HepG2 (cell line): ENCODE measurements at regions not wholly inside any gene's neighbourhood (a gene's known extent, or its start where the extent isn't known, plus 50 kb on each side); places are given as distances from the start of the nearest gene placed in this dataset.

Source experiments
- GATAD2A ChIP-seq: IDR thresholded peaks from 2 replicates; pipeline ENCODE4 v1.6.1; 2016
- NFKBIZ ChIP-seq: IDR thresholded peaks from 2 replicates; pipeline ENCODE4 v1.6.1; 2018; ENCODE audit warnings: missing genetic modification reagents, missing compliant biosample characterization
- NR2F1 ChIP-seq, 2 experiments: fragments of 450-650 bp in 1 of 2; formaldehyde crosslinking in 1 of 2; IDR thresholded peaks; 2 replicates each; pipeline versions ENCODE4 v1.5.0 to v1.6.1; 2016 to 2020; ENCODE audit warnings: mild to moderate bottlenecking in 1 of 2, missing compliant biosample characterization in 1 of 2, missing genetic modification reagents in 1 of 2, moderate library complexity in 1 of 2
- ZNF670 ChIP-seq: sonication (generic); formaldehyde crosslinking; IDR thresholded peaks from 2 replicates; pipeline ENCODE4 v1.8.0; 2022; ENCODE audit warnings: mild to moderate bottlenecking, missing genetic modification reagents, borderline replicate concordance
- ZNF746 ChIP-seq: sonication (generic); formaldehyde crosslinking; IDR thresholded peaks from 2 replicates; pipeline ENCODE4 v1.8.0; 2022; ENCODE audit warnings: mild to moderate bottlenecking, missing genetic modification reagents
- TF ChIP-seq, protein P1 (sequence below): sonication (generic); formaldehyde crosslinking; IDR thresholded peaks from 2 replicates; pipeline ENCODE4 v1.4.0; 2020; ENCODE audit warnings: missing genetic modification reagents
- TF ChIP-seq, protein P2 (sequence below): IDR thresholded peaks from 2 replicates; pipeline ENCODE4 v1.6.1; 2018; ENCODE audit warnings: missing genetic modification reagents, mild to moderate bottlenecking, missing compliant biosample characterization
- TF ChIP-seq, protein P3 (sequence below): sonication (generic); formaldehyde crosslinking; IDR thresholded peaks from 2 replicates; pipeline ENCODE4 v1.5.0; 2020; ENCODE audit warnings: mild to moderate bottlenecking, missing genetic modification reagents

DNA sequence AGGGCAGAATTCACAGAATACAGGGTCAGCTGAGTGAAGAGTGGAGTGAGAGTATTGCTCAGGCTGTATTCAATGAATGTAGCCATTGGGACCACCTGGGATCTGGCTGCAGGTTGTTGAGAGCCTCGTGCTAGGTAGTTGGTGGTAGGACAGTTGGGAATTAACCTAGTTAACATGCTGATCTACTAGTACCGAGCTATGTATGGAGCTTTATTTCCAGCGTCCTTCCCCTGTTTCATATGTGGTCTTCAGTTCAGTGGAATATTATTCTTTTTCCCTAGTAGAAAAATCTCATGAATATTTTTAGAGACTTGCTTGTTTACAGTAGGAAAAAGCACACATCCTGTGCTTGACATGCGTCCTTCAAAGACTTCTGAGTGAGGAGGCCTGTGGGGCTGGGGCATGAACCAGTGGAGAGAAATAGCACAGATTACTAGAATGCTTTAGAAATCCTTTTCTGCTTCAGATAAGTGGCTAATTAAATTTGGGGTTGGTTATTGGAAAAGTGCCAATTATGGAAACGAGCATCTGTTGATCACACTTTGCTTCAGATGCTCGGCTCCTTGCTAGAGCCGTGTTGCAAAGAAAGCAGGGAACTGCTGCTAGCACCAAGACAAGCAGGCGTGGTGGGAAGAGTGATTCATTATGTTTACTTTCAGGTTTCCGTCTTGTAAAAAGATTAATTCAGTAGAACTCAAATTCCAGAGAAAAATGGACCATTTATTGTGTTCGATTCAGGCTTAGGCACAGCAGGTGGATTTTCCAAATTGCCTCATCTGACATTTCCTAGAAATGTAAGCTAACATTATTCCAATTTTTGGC, 53.6 kb downstream of the ARF6 start (continued):
- TF ChIP-seq GATAD2A (CRISPR knock-in tag): no peak; the same call in 1 of the 2 replicates
- no peak for TF ChIP-seq ZNF746 (CRISPR knock-in tag)
- TF ChIP-seq ZNF670: no peak
- TF ChIP-seq, protein P1, sequence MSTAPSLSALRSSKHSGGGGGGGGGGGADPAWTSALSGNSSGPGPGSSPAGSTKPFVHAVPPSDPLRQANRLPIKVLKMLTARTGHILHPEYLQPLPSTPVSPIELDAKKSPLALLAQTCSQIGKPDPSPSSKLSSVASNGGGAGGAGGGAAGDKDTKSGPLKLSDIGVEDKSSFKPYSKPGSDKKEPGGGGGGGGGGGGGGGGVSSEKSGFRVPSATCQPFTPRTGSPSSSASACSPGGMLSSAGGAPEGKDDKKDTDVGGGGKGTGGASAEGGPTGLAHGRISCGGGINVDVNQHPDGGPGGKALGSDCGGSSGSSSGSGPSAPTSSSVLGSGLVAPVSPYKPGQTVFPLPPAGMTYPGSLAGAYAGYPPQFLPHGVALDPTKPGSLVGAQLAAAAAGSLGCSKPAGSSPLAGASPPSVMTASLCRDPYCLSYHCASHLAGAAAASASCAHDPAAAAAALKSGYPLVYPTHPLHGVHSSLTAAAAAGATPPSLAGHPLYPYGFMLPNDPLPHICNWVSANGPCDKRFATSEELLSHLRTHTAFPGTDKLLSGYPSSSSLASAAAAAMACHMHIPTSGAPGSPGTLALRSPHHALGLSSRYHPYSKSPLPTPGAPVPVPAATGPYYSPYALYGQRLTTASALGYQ (CRISPR knock-in tag): no peak
- no peak for TF ChIP-seq NFKBIZ (CRISPR knock-in tag)
- TF ChIP-seq, protein P2, sequence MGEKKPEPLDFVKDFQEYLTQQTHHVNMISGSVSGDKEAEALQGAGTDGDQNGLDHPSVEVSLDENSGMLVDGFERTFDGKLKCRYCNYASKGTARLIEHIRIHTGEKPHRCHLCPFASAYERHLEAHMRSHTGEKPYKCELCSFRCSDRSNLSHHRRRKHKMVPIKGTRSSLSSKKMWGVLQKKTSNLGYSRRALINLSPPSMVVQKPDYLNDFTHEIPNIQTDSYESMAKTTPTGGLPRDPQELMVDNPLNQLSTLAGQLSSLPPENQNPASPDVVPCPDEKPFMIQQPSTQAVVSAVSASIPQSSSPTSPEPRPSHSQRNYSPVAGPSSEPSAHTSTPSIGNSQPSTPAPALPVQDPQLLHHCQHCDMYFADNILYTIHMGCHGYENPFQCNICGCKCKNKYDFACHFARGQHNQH: 0 out of 2 replicates have a peak, but pooled peaks have one; percentile 19
- TF ChIP-seq, protein P3, sequence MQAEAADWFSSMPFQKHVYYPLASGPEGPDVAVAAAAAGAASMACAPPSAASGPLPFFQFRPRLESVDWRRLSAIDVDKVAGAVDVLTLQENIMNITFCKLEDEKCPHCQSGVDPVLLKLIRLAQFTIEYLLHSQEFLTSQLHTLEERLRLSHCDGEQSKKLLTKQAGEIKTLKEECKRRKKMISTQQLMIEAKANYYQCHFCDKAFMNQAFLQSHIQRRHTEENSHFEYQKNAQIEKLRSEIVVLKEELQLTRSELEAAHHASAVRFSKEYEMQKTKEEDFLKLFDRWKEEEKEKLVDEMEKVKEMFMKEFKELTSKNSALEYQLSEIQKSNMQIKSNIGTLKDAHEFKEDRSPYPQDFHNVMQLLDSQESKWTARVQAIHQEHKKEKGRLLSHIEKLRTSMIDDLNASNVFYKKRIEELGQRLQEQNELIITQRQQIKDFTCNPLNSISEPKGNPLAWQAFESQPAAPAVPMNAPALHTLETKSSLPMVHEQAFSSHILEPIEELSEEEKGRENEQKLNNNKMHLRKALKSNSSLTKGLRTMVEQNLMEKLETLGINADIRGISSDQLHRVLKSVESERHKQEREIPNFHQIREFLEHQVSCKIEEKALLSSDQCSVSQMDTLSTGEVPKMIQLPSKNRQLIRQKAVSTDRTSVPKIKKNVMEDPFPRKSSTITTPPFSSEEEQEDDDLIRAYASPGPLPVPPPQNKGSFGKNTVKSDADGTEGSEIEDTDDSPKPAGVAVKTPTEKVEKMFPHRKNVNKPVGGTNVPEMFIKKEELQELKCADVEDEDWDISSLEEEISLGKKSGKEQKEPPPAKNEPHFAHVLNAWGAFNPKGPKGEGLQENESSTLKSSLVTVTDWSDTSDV (CRISPR knock-in tag): no peak
- no peak for TF ChIP-seq NR2F1 (CRISPR knock-in tag; IDR thresholded peaks at IDR 0.05)
